Umbilical cord (tissue), 1 donor: ENCODE measurements at regions not wholly inside any gene's neighbourhood (a gene's known extent, or its start where the extent isn't known, plus 50 kb on each side); places are given as distances from the start of the nearest gene placed in this dataset.

Experiments
- DNase-seq: peaks from one replicate; pipeline ENCODE4 v3.0.0-alpha.2; 2015; ENCODE audit warnings: low spot score

DNA sequence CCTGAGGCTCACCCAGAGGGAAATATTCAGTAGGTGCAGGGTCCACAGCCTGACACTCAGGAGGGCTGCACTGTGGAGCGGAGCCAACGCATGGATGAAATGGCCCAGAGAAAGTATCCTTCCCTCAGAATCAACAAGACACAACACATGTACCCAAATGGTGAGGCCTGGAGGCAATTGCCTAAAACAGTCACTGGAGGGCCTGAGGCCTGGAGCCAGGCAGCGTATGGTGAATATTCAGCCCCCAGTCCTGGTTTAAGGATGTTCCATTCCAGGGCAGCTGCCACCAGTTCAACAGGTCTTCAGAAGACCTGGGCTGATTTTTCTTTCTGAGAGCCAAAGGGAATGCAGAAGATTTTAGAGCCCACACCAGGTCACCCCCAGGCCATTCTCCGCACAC, 264.8 kb downstream of the INSC start:
- DNase-seq, result no peak

DNA sequence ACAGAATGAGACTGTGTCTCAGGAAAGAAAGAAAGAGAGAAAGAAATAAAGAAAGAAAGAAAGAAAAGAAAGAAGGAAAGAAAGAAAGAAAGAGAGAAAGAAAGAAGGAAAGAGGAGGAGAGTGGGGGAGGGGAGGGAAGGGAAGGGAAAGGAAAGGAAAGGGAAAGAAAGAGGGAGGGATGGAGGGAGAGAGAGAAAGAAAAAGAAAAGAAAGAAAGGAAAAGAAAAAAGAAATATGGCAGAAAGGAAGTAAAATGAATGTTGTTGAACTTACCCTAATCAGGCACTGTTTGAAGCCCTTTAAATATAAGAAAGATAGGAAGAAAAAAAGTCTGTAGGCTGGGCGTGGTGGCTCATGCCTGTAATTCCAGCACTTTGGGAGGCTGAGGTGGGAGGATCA, 276.1 kb downstream of the INSC start:
- no peak for DNase-seq

DNA sequence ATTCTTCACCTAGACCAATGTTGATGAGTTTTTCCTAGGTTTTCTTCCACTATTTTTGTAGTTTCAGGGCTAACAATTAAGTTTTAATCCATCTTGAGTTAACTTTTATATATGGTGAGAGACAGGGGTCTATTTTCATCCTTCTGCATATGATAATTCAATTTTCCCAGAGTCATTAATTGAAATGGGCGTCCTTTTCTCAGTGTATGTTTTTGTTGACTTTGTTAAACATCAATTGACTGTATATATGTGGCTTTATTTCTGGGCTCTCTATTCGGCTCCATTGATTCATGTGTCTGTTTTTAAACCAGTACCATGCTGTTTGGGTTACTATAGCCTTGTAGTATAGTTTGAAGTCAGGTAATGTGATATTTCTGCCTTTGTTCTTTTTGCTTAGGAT, 282.1 kb downstream of the INSC start:
- no peak for DNase-seq

DNA sequence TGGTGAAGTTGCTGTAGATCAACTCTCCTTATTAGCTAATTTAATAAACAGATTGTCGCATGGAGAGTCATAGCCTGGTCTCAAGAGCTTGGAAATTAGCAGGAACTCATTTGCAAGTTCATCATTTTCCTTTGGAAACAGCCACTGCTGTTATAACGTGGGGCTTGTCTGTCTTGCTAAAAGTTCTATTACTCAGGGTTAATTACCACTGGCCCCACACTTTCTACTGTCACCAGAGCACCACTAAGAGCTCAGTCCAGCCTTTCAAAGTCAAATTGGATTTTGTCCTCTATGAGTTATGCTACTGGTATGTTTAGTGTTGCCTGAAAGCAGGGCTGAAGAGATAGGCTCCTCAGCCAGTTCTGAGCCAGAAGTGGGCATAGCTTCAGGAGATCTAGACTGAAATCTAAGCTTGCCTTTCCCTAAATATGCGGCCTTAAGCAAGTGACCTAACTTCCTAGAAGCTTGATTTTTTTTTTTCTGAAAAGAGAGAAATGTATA, 292.2 kb downstream of the INSC start:
- peak; percentile 14 for DNase-seq

DNA sequence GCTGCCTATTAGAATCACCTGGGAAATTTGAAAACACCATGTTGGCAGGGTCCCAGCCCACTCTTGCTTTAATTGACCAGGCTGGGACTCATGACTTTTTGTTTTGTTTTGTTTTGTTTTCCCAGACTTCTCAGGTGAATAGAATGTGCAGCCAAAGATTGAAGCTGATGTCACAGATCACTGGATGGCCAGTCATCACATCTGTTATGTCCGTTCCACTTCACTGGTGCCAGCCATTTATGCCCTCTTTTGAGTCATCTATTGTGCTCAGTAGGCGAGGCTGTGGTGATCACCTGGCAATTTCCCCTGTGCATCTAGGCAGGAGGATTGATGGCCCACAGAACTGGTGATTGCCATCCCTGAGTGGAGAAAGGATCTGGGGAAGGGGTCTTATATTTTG, 297.3 kb downstream of the INSC start:
- no peak for DNase-seq

DNA sequence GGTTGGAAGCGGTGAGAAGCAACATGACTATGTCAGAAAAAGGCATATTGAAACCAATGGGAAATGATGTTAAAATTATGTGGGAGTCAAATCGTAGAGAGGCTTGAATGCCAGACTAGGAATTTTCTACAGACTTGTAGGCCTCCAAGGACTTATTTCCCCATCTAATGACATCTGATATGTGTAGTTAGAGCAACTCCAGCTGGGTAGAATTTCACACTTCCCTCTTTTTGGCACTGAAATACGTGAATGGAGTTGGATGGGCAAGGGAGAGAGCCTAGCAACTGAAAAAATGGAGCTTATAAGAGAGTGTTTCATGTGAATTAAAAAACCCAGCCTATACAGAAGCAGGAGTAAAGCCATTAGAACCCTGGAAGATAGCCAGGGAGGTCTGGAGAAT, 304.2 kb downstream of the INSC start:
- peak; percentile 15 for DNase-seq

DNA sequence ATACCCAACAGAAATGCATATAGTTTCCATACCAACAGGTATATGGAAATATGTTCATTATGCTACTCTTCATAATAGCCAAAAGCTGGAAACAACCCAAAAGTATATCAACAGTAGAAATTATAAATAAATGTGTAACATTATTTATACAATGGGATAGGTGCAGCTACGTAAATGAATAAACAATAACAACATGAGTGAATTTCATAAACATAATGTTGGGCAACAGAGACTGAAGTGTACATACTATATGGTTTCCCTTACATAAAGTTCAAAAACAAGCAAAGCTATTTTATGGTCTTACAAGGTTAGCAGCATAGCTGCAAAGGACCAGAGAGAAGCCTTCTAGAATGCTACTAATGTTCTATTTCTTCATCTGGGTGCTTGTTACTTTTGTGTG, 305.0 kb downstream of the INSC start:
- DNase-seq, result no peak

DNA sequence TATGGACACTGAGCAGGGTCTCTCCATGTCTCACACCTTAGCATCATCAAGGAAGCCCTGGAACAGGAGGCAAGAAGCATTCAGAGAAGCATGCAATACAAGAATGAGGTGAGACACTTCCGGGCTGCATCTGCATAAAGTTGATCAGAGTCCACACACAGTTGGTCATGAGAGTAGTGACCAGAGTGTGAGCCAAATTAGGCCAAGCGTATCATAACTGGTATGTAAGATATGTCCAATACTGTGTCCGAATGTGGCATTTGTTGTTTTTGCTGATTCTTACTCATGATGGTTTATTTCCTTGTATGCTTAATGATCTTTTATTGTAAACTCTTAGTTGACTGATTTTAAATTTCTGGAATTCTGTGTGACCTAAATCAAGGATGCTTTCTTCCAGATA, 315.7 kb downstream of the INSC start:
- no peak for DNase-seq

DNA sequence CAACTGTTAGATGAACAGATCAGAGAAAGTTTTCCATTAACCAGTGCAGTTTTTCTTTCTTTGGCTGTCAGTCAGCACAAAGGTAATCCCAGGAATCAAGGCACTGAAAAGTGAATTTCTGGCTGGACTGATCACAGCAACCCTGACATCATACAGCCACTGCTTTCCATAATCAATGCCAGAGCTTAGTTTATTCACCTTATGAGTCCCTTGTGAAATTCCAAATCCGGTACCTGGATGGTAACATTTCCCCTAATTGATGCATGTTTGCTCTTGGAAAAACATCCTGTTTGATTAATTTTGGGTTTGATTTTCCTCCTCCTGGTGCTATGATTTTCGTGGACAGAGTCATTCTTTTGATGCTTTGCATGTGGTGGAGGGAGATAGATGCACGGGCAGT, 319.8 kb downstream of the INSC start:
- no peak for DNase-seq

DNA sequence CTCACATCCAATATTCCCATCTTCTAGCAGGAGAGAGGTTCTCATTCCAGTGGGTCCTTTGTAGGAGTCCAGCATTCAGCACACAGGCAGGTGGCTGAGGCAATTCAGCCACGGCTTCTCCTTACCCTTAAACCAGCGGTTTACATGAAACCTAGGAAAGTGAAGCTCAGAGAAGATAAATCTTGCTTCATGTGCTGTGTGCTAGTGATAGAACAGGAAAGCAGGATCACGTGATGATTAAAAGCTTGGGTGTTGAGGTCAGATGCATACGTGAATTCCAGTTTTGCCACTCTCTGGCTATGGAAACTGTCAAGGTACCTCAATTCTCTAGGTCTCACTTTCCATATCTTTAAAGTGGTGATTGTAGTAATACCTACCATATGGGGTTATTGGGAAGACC, 331.6 kb downstream of the INSC start:
- DNase-seq, result no peak

DNA sequence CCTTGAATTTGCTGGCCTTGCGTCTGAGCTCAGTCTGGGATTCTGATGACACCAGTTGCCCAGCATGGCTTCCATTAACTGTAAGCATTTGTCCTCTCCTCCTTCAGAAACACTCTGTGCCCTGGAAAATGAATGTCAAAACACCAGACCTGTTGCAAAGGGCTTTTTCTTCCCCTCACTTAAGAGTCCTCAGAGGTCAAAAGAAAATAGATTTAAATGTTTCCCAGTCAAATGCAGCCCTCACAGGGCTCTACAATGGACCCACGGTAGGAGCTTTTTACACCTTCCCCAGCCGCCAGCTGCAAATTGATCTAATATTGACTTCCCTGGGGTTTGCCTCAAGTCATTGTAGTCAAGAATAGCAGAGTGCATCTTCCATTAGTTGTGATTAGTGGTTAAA, 332.2 kb downstream of the INSC start:
- no peak for DNase-seq

DNA sequence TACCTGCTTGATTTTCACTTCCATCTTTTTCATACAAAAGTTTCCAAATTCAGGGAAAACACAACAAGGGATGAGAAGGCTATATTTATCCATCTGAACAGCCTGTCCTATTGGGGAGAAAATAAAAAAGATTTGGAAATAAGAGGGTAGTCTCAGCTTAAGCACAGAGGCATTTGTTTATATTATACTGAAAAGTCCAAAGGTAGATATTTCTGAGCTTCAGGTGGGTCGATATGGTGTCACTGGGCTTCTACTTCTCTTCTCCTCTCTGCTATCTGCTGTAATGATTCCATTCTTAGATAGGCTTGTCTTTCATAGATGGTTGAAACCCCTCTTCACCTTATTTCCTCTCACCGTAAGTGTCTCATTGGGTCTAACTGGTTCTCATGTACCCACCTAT, 337.0 kb downstream of the INSC start:
- DNase-seq, result no peak

DNA sequence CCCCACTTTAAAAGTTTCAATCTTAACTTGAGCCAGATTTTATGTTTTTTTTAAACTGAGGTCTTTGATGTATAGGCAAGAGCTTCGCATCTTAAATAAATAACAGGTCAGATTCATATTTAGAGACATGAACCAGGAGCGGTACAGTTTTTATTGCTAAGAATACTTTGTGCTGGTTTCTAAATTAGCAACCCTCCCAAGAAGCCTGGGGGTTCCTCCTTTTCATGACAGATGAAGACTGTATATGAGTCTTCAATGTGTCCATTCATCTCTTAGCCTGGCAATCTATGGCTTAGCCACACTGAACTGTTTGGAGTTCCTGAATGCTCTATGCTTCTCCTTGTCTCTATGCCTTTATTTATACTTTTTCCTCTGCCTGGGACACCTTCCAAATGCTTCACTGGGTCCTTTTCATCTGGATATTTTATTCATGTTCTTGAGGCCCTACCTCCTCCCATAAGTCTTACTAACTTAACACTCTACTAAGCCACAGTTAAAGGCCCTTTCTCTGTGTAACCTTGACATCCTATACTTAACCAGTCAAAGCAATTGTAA, 338.6 kb downstream of the INSC start:
- DNase-seq, result no peak

DNA sequence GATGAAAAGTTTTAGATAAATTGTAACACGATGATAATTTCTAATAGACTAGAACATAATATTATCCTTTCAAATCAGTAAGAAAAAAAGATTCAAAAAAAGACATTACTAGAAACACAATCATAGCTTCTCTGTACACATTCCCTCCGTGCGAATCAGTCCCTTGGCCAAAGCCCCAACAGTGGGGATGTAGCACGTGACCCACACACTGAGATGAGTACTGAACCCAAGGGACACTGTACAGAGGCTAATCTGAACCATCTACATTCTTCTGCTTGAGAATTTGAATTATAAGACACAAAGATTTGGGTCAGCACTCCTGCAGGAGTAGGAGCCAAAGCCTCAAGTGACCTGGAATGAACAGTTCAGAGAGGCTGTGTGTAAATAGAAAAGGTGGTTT, 353.7 kb downstream of the INSC start:
- DNase-seq, result no peak

DNA sequence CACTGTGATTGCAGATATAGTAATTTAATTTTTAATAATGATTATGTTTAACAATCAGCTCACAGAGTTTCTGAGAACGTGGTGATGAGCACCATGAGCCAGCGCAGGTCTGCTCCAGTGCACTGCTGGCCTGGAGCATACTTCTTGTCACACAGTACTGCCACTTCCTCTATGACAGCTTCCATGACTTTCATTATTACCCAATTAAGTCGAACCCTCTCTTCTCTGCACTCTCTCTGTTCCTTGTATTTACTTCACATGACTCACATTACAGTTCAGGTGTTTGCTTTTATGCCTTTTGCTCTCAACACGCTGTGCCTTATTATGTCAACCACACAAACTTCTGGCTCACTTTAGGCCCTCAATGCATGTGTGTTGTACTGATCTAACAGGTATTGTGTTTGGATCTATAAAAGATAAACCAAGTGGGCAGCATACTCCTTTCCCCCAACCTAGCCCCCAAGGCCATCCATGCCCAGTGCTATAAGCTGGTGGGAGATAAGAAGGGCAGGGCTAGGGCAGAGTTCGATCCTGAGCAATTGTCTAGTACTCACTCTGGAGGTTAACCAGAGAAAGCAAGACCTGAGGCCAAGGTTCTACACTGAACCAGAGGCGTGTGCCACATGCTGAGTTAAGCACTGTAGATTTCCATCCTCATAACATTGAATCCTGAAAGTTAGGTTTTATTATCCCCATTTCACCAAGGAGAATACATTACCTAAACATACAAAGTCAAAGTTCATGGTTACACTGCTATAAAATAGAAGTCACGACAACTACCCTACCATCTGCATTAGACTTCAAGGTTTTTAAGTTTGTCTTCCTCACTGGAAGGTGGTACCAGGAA, 356.5 kb downstream of the INSC start:
- DNase-seq, result no peak

DNA sequence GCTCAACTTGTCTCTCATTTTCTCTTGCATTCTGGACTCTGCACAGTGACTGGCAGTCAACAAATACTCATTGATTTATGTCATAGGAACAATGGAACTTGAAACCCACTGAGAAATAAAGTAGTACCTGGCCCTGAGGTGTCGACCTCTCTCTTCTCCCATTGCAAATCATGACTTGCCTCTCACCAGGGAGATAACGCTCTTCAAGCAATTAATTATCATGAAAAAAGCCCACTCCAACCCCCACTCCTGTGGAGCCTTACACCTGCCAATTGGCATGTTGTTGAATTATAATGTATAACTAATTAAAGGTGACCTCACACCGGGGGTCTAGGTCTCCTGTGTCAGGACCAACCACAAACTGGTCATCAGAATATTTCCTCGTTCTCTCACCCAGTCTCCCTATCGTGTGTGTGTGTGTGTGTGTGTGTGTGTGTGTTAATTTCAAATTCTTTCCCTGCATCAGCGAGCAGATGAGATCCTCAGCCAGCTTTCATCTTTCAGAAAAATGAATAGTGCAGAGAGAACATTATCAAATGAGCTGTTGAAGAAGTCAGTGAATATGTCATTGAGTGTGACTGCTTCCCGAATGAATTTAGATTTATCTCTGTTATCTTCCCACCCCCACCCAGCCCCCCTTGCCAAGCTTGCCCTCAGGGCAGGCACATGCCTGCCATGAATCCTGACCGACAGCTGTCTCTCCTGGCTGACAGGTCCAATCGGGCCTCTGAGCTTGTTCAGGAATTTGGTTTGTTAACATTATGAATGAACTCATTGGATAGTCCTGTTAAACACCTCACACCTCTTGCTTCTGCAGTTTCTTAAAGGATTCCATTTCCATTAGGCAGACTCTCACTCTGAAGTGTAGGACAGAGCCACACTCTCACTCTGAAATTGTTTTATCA, 357.4 kb downstream of the INSC start:
- no peak for DNase-seq

DNA sequence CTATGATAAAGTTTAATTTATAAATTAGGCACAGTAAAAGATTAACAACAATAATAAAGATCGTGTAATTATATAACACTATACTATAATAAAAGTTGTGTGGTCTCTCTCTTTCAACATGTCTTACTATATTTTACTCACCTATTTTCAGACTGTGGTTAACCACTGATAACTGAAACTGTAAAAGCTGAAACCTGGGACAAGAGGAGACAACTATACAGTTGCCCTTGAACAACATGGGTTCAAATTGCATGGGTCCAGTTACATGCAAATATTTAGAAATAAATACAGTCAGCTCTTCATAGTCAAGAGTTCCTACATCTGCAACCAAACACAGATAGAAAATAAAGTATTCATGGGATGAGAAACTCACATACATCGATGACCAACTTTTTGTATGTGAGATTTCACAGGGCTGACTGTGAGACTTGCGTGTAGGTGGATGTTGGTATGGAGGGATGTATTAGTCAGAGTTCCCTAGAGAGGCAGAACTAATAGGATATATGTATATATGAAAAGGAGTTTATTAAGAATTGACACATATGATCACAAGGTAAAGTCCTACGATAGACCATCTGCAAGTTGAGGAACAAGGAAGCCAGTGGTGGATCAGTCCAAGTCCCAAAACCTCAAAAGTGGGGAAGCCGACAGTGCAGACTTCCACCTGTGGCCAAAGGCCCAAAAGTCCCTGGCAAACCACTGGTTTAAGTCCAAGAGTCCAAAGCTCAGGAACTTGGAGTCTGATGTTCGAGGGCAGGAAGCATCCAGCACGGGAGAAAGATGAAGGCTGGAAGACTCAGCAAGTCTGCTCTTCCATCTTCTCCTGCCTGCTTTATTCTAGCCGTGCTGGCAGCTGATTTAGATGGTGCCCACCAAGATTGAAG, 359.5 kb downstream of the INSC start:
- no peak for DNase-seq

DNA sequence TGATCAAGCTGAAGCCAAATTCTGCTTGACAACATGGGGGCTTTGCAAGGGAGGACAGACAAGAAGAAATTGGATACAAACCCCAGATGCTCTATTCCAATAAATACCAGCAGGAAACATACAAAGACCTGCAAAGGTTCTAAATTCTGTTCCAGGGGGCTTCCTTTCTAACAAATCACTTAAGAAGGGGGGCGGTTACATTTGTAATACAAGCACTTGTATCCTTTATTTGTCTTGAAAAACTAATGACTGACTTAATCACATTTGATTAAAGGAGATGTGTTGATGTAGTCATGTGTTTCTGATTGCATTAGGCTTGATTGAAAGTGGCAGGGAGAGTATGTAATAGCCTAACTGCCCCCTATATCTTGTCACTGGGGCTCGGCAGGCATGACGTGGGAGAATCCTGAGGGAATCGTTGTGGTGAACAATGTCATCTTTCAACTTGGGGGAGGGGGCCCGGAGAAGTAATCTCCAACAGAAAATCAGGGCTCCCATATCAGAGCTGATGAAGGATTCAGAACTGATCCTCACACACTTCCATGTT, 361.7 kb downstream of the INSC start:
- DNase-seq, result no peak

DNA sequence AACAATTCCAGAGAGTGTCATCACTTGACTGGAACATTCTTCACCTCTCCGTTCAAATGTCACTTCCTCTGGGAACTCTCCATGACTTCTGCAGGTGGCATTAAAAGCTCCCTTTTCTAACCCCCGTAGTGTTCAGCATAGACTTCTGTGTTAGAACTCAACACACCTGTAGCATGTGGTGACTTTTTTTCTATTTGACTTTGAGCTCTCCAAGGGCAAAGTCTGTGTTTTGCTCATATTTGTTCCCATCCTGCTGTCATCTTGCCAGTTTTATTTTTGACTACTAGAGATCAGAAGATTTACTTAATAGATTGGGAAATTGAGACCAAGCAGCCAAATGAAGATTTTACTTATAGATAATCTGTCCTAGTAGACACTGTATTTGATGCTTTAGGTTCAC, 367.1 kb downstream of the INSC start:
- DNase-seq, result no peak

DNA sequence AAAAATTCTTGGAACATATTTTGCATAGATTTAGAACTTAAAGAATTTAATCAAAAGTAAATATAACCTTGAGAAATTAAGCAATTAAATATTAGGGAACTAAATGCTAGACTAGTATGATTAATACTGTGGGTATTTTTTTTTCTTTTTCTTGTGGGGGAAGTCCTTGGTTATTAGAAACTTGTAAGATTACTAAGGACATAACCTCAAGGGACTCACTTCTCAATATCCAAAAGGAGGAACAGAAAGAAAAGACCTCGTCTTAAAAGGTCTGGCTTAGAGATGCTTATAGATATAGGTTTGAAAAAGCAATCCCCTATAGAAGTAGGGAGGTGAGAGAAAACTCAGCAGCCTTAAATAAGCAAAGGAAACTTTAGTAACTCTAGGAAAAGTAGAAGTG, 368.5 kb downstream of the INSC start:
- no peak for DNase-seq

DNA sequence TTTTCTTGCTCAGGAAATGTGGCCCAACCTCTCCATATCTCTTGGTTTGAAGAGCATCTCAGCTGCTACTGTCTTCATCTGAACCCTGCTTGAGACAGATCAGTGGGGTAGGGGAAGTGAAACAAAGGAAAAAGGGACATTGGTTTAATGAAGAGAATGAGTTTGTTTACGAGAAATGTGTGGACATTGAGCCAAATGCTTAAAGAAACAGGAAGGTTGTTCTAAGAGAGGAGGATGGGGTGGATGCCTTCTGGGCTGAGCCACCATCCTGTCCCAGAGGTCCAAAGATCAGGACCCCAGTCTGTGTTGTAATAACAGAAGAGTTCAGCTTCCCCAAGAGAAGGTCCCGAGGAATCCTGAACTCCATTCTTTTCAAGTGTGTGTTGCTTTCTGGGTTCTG, 369.7 kb downstream of the INSC start:
- DNase-seq, result no peak
